ENCODE measurements at regions not wholly inside any gene's neighbourhood (a gene's known extent, or its start where the extent isn't known, plus 50 kb on each side); places are given as distances from the start of the nearest gene placed in this dataset.

DNA sequence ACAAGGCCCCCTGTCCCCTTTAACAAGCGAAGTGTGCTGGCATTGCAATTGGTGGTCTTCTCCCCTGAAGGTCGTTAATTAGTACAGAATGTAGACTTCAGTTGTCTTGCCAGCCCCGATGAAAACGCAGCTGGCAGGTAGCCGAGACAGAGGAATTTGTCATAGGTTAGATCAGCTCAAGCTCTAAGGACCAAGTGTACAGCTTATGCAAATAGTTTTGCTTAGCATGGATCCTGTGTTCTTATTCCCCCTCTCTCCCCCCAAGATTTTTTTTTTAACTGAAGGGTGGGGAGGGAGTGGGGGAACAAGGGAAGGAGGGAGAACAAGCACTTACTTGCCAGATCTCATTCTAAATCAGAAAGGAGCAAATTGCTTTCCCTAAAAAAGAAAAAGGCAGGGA lies 58.6 kb upstream of the PARP11 start:
- H3K4me1 Mint-ChIP-seq (ENCODE audit: insufficient read depth, unreplicated experiment): no peaks in the 10 kb centered on the region
- H3K36me3 Mint-ChIP-seq (ENCODE audit: insufficient read depth, unreplicated experiment): no peaks in the 10 kb centered on the region
- ChIA-PET CTCF (interaction anchor here (0.6 kb wide), 1 partner anchor 39 kb away, joined by 3 read pairs; no protein-coding TSS in a partner anchor), POLR2A (interaction anchor here (0.6 kb wide), 1 partner anchor 35 kb away, joined by 3 read pairs; no protein-coding TSS in a partner anchor)
- no peak for DNase-seq (ENCODE audit: unreplicated experiment)
- intact Hi-C loops (cut with micrococcal nuclease): no loop called here
- H3K9me3 Mint-ChIP-seq (ENCODE audit: unreplicated experiment): no peaks in the 10 kb centered on the region
- no peak overlapping the region for H3K4me3 Mint-ChIP-seq (ENCODE audit: unreplicated experiment)
- TF ChIP-seq, protein P1, sequence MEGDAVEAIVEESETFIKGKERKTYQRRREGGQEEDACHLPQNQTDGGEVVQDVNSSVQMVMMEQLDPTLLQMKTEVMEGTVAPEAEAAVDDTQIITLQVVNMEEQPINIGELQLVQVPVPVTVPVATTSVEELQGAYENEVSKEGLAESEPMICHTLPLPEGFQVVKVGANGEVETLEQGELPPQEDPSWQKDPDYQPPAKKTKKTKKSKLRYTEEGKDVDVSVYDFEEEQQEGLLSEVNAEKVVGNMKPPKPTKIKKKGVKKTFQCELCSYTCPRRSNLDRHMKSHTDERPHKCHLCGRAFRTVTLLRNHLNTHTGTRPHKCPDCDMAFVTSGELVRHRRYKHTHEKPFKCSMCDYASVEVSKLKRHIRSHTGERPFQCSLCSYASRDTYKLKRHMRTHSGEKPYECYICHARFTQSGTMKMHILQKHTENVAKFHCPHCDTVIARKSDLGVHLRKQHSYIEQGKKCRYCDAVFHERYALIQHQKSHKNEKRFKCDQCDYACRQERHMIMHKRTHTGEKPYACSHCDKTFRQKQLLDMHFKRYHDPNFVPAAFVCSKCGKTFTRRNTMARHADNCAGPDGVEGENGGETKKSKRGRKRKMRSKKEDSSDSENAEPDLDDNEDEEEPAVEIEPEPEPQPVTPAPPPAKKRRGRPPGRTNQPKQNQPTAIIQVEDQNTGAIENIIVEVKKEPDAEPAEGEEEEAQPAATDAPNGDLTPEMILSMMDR (IDR thresholded peaks at IDR 0.05; ENCODE audit: unreplicated experiment): no peak
- peaks cover 84% of the 10 kb centered on the region for H3K27me3 Mint-ChIP-seq (ENCODE audit: insufficient read depth, unreplicated experiment)
- BruUV-seq (replicated peaks): no TSS peak
- H3K27ac Mint-ChIP-seq (ENCODE audit: low read depth, unreplicated experiment): no peak overlapping the region

DNA sequence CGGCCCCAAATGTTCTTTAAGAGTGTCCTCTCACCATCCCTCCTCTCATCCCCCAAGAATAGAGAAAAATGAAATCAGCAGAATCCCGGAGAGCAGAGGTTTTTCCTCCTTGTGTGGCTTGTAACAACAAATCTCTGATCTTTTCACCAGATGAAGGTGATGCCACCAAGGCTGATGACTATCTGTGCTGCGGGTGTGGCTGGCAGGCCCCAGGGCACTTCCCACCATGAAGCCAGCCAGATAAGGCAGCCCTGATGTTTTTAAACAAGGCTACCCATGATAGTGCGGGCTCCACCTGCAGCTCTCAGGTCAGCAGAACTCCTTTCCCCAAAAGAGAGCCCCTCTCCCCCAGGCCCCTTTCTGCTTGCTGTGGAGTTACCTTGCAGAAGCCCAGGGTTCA lies 58.0 kb upstream of the PARP11 start:
- Mint-ChIP-seq H3K36me3 (ENCODE audit: insufficient read depth, unreplicated experiment) (no peaks in the 10 kb centered on the region), H3K9me3 (ENCODE audit: unreplicated experiment) (no peaks in the 10 kb centered on the region), H3K4me1 (ENCODE audit: insufficient read depth, unreplicated experiment) (no peaks in the 10 kb centered on the region), H3K27me3 (ENCODE audit: insufficient read depth, unreplicated experiment) (peaks cover 81% of the 10 kb centered on the region), H3K4me3 (ENCODE audit: unreplicated experiment) (no peak overlapping the region), H3K27ac (ENCODE audit: low read depth, unreplicated experiment) (no peak overlapping the region)
- no peak for DNase-seq (ENCODE audit: unreplicated experiment)
- CTCF ChIA-PET: no interaction called here
- POLR2A ChIA-PET: interaction anchor here (0.5 to 0.6 kb wide), 2 partner anchors 35 to 103 kb away, joined by 3 read pairs; no protein-coding TSS in a partner anchor
- TF ChIP-seq, protein P1 (IDR thresholded peaks at IDR 0.05; ENCODE audit: unreplicated experiment): no peak
- intact Hi-C loops (cut with micrococcal nuclease): no loop called here
- BruUV-seq (replicated peaks): no TSS peak

DNA sequence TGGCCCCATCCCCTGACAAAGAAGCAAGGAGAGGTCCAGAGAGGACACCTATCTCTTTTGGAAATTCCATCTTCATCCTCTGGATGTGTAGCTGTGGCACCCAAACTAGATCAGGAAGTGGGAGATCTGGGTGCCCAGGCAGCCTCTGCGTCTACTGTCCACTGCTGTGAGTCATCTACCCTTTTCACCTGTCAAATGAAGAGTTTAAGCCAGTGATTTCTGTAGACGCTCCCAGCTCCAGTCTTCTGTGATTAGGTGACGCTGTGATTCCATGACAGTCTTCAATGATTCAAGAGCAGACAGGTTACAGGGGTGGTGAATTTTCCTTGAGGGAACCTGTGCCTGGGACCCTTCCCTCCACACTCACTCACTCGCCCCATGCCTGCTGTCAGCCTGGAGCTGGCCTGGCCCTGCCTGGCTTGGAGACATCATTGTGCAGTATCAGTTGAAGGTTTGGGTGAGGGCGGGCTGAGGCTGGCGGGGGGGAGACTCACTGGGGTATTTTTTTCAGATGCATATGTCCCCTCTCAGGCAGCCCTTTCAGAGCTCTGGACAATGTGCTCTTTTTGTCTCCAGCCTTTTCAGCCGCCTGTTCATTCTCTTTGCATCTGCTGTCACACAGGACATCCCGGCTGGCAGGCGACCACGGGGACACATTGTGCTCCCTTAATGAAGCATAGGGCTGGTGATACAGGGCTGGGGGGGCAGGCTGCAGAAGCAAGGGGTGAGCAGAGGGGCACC lies 56.8 kb upstream of the PARP11 start:
- TF ChIP-seq, protein P1 (IDR thresholded peaks at IDR 0.05; ENCODE audit: unreplicated experiment): no peak
- no peak for DNase-seq (ENCODE audit: unreplicated experiment)
- H3K27ac Mint-ChIP-seq (ENCODE audit: low read depth, unreplicated experiment): no peak overlapping the region
- H3K27me3 Mint-ChIP-seq (ENCODE audit: insufficient read depth, unreplicated experiment): peaks cover 70% of the 10 kb centered on the region
- intact Hi-C loops (cut with micrococcal nuclease): no loop called here
- H3K4me1 Mint-ChIP-seq (ENCODE audit: insufficient read depth, unreplicated experiment): no peaks in the 10 kb centered on the region
- BruUV-seq (replicated peaks): no TSS peak
- no peak overlapping the region for H3K4me3 Mint-ChIP-seq (ENCODE audit: unreplicated experiment)
- ChIA-PET CTCF (interaction anchor here (0.7 kb wide), 1 partner anchor 630 kb away, joined by 4 read pairs; no protein-coding TSS in a partner anchor), POLR2A (interaction anchor here (0.6 kb wide), 1 partner anchor 103 kb away, joined by 3 read pairs; no protein-coding TSS in a partner anchor)
- no peaks in the 10 kb centered on the region for H3K9me3 Mint-ChIP-seq (ENCODE audit: unreplicated experiment)
- H3K36me3 Mint-ChIP-seq (ENCODE audit: insufficient read depth, unreplicated experiment): no peaks in the 10 kb centered on the region

DNA sequence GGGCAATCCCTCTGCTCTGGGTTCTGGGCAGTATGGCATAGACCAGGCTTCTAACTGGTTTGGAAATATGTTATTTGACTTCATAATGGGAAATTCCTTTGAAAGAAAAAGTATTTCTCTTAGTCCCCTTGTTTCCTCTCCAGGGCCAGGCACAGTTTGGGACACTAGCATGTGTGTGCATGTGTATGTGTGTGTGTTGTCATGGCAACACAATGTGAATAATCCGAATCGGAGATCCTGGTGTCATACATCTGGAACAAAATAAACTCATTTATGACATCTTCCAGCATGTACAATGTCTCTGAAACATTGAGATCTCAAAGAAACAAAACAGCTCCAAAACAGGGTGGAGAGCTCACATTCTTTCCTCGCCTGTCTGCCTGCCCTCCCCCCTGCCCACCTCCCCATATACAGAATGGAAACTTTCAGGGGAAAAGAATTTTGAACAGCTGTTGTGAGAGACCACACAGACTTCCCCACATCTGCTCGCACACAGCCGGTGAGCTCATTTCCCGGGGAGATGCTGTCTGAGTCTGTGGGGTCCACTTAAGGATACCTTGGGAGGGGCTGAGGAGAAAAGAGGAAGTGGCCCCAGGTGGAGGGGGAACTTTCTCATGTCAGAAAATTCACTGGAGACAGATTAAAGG lies 55.5 kb upstream of the PARP11 start:
- Mint-ChIP-seq H3K4me3 (ENCODE audit: unreplicated experiment) (no peak overlapping the region), H3K36me3 (ENCODE audit: insufficient read depth, unreplicated experiment) (no peaks in the 10 kb centered on the region), H3K27me3 (ENCODE audit: insufficient read depth, unreplicated experiment) (peaks cover 56% of the 10 kb centered on the region), H3K27ac (ENCODE audit: low read depth, unreplicated experiment) (no peak overlapping the region), H3K4me1 (ENCODE audit: insufficient read depth, unreplicated experiment) (no peaks in the 10 kb centered on the region), H3K9me3 (ENCODE audit: unreplicated experiment) (no peaks in the 10 kb centered on the region)
- CTCF ChIA-PET: interaction anchor here (0.5 kb wide), 1 partner anchor 179 kb away, joined by 3 read pairs; no protein-coding TSS in a partner anchor
- POLR2A ChIA-PET: no interaction called here
- intact Hi-C loops (cut with micrococcal nuclease): no loop called here
- TF ChIP-seq, protein P1 (IDR thresholded peaks at IDR 0.05; ENCODE audit: unreplicated experiment): no peak
- DNase-seq (ENCODE audit: unreplicated experiment): no peak
- no TSS peak for BruUV-seq (replicated peaks)

Data from MCF 10A (cell line).